Breast epithelium (tissue), 3 donors: ENCODE measurements at regions not wholly inside any gene's neighbourhood (a gene's known extent, or its start where the extent isn't known, plus 50 kb on each side); places are given as distances from the start of the nearest gene placed in this dataset.

Source experiments
- POLR2AphosphoS5 ChIP-seq, 3 donors: sonication (generic); formaldehyde crosslinking; IDR thresholded peaks; one replicate each; pipeline ENCODE4 v1.6.1; 2017; ENCODE audit warnings: antibody characterized with exemption in 3 of 3
- TF ChIP-seq, protein P1 (sequence below), 3 donors: fragments of 450-650 bp; IDR thresholded peaks; one replicate each; pipeline ENCODE4 v1.5.1; 2016 to 2017; ENCODE audit warnings: antibody characterized with exemption in 3 of 3, mild to moderate bottlenecking in 3 of 3, moderate library complexity in 3 of 3

DNA sequence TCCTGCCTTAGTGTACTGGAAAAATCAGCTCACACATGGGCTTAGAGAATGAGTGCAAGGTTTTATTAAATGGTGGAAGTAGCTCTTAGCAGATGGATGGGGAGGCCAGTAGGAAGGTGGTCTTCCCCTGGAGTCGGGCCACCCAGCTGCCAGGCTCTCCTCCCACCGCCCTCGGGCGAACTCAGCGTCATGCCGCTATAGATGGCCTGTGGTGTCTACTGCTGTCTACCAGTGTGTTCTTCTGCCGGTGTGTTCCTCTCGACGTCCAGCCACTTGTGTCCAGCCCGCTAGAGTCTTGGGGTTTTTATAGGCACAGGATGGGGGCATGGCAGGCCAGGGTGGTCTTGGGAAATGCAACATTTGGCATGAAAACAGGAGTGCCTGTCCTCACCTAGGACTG, 198.7 kb upstream of the NDST3 start:
- TF ChIP-seq, protein P1, sequence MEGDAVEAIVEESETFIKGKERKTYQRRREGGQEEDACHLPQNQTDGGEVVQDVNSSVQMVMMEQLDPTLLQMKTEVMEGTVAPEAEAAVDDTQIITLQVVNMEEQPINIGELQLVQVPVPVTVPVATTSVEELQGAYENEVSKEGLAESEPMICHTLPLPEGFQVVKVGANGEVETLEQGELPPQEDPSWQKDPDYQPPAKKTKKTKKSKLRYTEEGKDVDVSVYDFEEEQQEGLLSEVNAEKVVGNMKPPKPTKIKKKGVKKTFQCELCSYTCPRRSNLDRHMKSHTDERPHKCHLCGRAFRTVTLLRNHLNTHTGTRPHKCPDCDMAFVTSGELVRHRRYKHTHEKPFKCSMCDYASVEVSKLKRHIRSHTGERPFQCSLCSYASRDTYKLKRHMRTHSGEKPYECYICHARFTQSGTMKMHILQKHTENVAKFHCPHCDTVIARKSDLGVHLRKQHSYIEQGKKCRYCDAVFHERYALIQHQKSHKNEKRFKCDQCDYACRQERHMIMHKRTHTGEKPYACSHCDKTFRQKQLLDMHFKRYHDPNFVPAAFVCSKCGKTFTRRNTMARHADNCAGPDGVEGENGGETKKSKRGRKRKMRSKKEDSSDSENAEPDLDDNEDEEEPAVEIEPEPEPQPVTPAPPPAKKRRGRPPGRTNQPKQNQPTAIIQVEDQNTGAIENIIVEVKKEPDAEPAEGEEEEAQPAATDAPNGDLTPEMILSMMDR (IDR thresholded peaks at IDR 0.05): no peak
- TF ChIP-seq POLR2AphosphoS5 (IDR thresholded peaks at IDR 0.05): no peak
